Activated CD4-positive, alpha-beta T cell treated with anti-CD3 and anti-CD28 coated beads for 36 hours (primary cell): ENCODE measurements at regions not wholly inside any gene's neighbourhood (a gene's known extent, or its start where the extent isn't known, plus 50 kb on each side); places are given as distances from the start of the nearest gene placed in this dataset.

ENCODE experiments used
- ATAC-seq: fragments of 200-7000 bp; cut with Tn5 transposase; one replicate; pipeline ENCODE4 v1.10.0; 2021; ENCODE audit warnings: mild to moderate bottlenecking, moderate library complexity
- CTCF ChIA-PET: fragments of 350-600 bp; sonication (Branson Sonifier 250); formaldehyde crosslinking; loops from one replicate; lab custom pipeline; 2021; ENCODE audit warnings: antibody characterized with exemption; lab: Charles Lee
- POLR2A ChIA-PET: fragments of 350-600 bp; sonication (Branson Sonifier 250); formaldehyde crosslinking; loops from one replicate; lab custom pipeline; 2021; ENCODE audit warnings: antibody characterized with exemption, inconsistent platforms; lab: Charles Lee
- DNase-seq: peaks from one replicate; pipeline ENCODE4 v3.0.0-alpha.2; 2020
- H3K27ac Mint-ChIP-seq: one replicate; pipeline ENCODE4 v1.8.0; 2021; ENCODE audit warnings: mixed read lengths
- H3K27me3 Mint-ChIP-seq: one replicate; pipeline ENCODE4 v1.8.0; 2021; ENCODE audit warnings: mixed read lengths
- H3K36me3 Mint-ChIP-seq: one replicate; pipeline ENCODE4 v1.8.0; 2021; ENCODE audit warnings: low read depth, mixed read lengths
- H3K4me1 Mint-ChIP-seq: one replicate; pipeline ENCODE4 v1.8.0; 2021; ENCODE audit warnings: mixed read lengths
- H3K4me3 Mint-ChIP-seq: one replicate; pipeline ENCODE4 v1.8.0; 2021; ENCODE audit warnings: mild to moderate bottlenecking, moderate library complexity, mixed read lengths
- H3K9me3 Mint-ChIP-seq: one replicate; pipeline ENCODE4 v1.8.0; 2021; ENCODE audit warnings: low read depth, mixed read lengths
- intact Hi-C, 2 experiments: fragments of 100-400 bp; cut with DNase I in 1 of 2; cut with micrococcal nuclease in 1 of 2; formaldehyde crosslinking; loops; one replicate each; pipeline versions ENCODE4 v1.14.2 to v1.15.1; 2022 to 2024; cut with DNase I, micrococcal nuclease

DNA sequence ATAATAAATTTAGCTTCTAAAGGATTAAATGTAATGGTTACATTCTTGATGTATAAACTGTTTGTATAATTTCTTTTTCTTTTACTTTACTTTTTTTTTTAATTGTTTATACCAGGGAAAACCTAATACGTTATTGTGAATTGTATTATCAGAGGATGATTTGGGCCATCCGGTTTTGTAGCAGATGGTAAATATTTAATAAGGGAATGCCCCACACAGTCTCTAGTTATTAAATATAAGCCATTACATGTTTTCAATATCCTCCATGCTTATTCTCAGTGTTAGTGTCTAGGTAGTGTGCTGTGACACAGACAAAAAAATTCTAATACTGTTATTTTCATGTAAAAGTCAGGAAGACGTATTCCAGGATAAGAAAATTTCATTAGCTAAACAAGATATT, 553.9 kb downstream of the ZNF804A start:
- peaks cover 3% of the 10 kb centered on the region for H3K9me3 Mint-ChIP-seq
- H3K4me3 Mint-ChIP-seq, result no peak overlapping the region
- H3K36me3 Mint-ChIP-seq, result no peaks in the 10 kb centered on the region
- ChIA-PET CTCF (interaction anchor here (0.7 kb wide), 1 partner anchor 374 kb away, joined by 3 read pairs; no protein-coding TSS in a partner anchor), POLR2A (interaction anchor here (0.7 kb wide), 1 partner anchor 21 kb away, joined by 6 read pairs; no protein-coding TSS in a partner anchor)
- no peak overlapping the region for H3K27ac Mint-ChIP-seq
- intact Hi-C loops, result no loop called here
- no peaks in the 10 kb centered on the region for H3K4me1 Mint-ChIP-seq
- H3K27me3 Mint-ChIP-seq, result no peaks in the 10 kb centered on the region
- no peak for ATAC-seq
- DNase-seq, result no peak

DNA sequence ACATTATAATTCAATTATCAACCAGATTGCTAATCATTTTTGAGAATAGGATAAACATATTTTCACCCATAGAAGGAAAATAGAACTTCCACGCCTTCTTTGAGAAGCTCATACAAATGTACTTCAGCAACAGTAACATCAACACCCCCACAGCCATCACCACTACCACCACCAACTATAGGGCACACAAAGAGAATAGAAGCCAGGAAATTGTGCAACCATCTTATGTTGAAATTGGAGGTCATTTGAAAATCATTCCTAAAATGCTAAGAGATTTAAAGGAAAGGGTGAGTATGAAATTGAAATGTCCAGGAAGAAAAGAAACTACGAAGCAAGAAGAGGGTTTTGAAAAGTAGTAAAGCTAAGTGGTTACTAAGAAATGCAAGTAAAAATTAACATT, 563.4 kb downstream of the ZNF804A start:
- Mint-ChIP-seq H3K36me3 (no peaks in the 10 kb centered on the region), H3K27me3 (no peaks in the 10 kb centered on the region), H3K9me3 (peaks cover 3% of the 10 kb centered on the region), H3K4me1 (no peaks in the 10 kb centered on the region), H3K4me3 (no peak overlapping the region), H3K27ac (no peak overlapping the region)
- ChIA-PET CTCF (no interaction called here), POLR2A (no interaction called here)
- intact Hi-C loops, result no loop called here
- DNase-seq, result no peak
- ATAC-seq, result no peak

GRCh38 chr2:185174353-185174752, 564.3 kb upstream of the FSIP2 start:
- Mint-ChIP-seq H3K9me3 (no peaks in the 10 kb centered on the region), H3K36me3 (no peaks in the 10 kb centered on the region), H3K27me3 (no peaks in the 10 kb centered on the region), H3K4me1 (no peaks in the 10 kb centered on the region), H3K27ac (no peak overlapping the region), H3K4me3 (no peak overlapping the region)
- ATAC-seq, result no peak
- intact Hi-C loops, result no loop called here
- ChIA-PET POLR2A (no interaction called here), CTCF (no interaction called here)
- DNase-seq, result no peak

- Mint-ChIP-seq H3K27ac (no peak overlapping the region), H3K4me3 (no peak overlapping the region), H3K4me1 (no peaks in the 10 kb centered on the region), H3K27me3 (no peaks in the 10 kb centered on the region), H3K9me3 (peaks cover 2% of the 10 kb centered on the region), H3K36me3 (no peaks in the 10 kb centered on the region)
- intact Hi-C loops, result no loop called here
- POLR2A ChIA-PET, result no interaction called here
- CTCF ChIA-PET, result no interaction called here
- DNase-seq (no peak), ATAC-seq (no peak)
These were observed 558.9 kb upstream of the FSIP2 start for GRCh38 chr2:185179743-185180142.

DNA sequence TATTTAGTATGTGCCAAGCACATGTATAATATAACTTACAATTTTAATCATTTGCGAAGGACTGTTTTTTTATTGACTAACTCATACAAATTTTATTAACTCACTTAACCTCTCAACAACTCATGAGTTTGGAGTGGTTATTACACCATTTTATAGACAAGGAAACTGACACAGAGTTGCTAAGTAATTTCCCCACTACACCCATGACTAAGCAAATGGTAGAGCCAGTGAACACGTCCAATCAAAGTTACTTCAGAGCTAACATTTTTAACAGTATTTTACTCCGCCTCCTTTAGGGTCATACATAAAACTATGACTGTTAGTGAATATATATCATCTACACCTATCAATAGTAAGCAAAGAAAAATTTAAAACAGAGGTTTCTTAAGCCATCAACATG, 556.7 kb upstream of the FSIP2 start:
- Mint-ChIP-seq H3K27ac (no peak overlapping the region), H3K9me3 (peaks cover 2% of the 10 kb centered on the region), H3K36me3 (no peaks in the 10 kb centered on the region), H3K4me3 (no peak overlapping the region), H3K27me3 (no peaks in the 10 kb centered on the region), H3K4me1 (no peaks in the 10 kb centered on the region)
- intact Hi-C loops, result no loop called here
- no peak for ATAC-seq
- CTCF ChIA-PET, result interaction anchor here (0.6 kb wide), 1 partner anchor 935 kb away, joined by 3 read pairs; no protein-coding TSS in a partner anchor
- DNase-seq, result no peak
- POLR2A ChIA-PET, result no interaction called here

DNA sequence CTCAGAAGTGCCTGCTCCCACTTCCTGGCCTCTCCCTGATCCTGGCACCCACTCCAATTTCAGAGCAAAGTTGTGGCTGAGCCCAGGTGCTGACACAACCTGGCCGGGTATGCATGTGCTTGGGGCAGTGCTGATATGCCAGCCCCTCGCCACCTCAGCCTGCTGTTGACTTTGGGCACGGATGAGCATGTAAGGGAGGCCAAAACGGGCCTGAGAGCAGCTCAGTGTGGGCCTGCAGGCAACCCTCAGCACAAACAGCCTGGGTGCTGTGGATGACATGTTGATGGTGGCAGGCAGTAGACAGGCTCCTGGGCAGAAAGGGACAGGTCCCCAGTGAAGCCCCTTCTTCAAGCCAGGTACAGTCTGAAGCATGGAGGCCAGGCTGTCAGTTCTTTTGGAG, 553.6 kb upstream of the FSIP2 start:
- Mint-ChIP-seq H3K4me3 (no peak overlapping the region), H3K27ac (no peak overlapping the region), H3K27me3 (no peaks in the 10 kb centered on the region), H3K4me1 (no peaks in the 10 kb centered on the region), H3K9me3 (peaks cover 2% of the 10 kb centered on the region), H3K36me3 (no peaks in the 10 kb centered on the region)
- no peak for DNase-seq
- no peak for ATAC-seq
- intact Hi-C loops, result no loop called here
- CTCF ChIA-PET, result no interaction called here
- POLR2A ChIA-PET, result no interaction called here

- Mint-ChIP-seq H3K27me3 (no peaks in the 10 kb centered on the region), H3K27ac (no peak overlapping the region), H3K9me3 (no peaks in the 10 kb centered on the region), H3K4me1 (no peaks in the 10 kb centered on the region), H3K36me3 (no peaks in the 10 kb centered on the region), H3K4me3 (no peak overlapping the region)
- intact Hi-C loops, result no loop called here
- ChIA-PET CTCF (no interaction called here), POLR2A (no interaction called here)
- ATAC-seq (no peak), DNase-seq (no peak)
These were observed 551.2 kb upstream of the FSIP2 start for GRCh38 chr2:185187421-185187820.

- no peak overlapping the region for H3K4me3 Mint-ChIP-seq
- no peaks in the 10 kb centered on the region for H3K36me3 Mint-ChIP-seq
- peaks cover 8% of the 10 kb centered on the region for H3K9me3 Mint-ChIP-seq
- CTCF ChIA-PET, result interaction anchor here (0.7 kb wide), 1 partner anchor 162 kb away, joined by 4 read pairs; no protein-coding TSS in a partner anchor
- no peak for DNase-seq
- H3K4me1 Mint-ChIP-seq, result no peaks in the 10 kb centered on the region
- POLR2A ChIA-PET, result no interaction called here
- intact Hi-C loops, result no loop called here
- H3K27me3 Mint-ChIP-seq, result no peaks in the 10 kb centered on the region
- no peak overlapping the region for H3K27ac Mint-ChIP-seq
- no peak for ATAC-seq
These were observed 549.9 kb upstream of the FSIP2 start for GRCh38 chr2:185188656-185189055.

GRCh38 chr2:185201063-185201462, 537.5 kb upstream of the FSIP2 start:
- no peaks in the 10 kb centered on the region for H3K27me3 Mint-ChIP-seq
- no peaks in the 10 kb centered on the region for H3K9me3 Mint-ChIP-seq
- H3K36me3 Mint-ChIP-seq, result no peaks in the 10 kb centered on the region
- H3K4me1 Mint-ChIP-seq, result no peaks in the 10 kb centered on the region
- H3K4me3 Mint-ChIP-seq, result no peak overlapping the region
- DNase-seq, result no peak
- POLR2A ChIA-PET, result no interaction called here
- intact Hi-C loops, result loop anchor here in 1 of 2 experiments (10.0 kb wide), 1 partner anchor 534 kb away; the partner anchor contains the start of gene FSIP2
- no peak for ATAC-seq
- CTCF ChIA-PET, result no interaction called here
- H3K27ac Mint-ChIP-seq, result no peak overlapping the region

DNA sequence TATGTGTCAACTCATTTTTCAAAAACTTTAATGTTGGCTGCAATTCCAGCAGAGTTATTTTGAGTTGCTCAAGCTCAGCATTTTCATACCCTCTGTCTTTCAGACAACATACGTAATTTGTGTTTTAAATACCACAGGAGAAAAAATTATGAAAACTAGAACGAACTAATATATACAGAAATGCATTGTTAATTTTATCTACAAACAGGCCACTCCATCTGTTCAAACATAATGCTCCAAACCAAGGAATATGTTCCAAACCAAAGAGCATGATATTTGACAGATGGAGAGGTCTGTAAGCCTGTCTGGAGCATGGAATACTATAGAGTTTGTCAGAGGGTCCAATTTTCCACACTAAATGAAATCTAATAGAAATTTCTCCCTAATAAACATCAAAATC, 536.2 kb upstream of the FSIP2 start:
- ATAC-seq (no peak), DNase-seq (no peak)
- no peaks in the 10 kb centered on the region for H3K27me3 Mint-ChIP-seq
- ChIA-PET POLR2A (no interaction called here), CTCF (no interaction called here)
- no peaks in the 10 kb centered on the region for H3K9me3 Mint-ChIP-seq
- no peaks in the 10 kb centered on the region for H3K4me1 Mint-ChIP-seq
- no peak overlapping the region for H3K27ac Mint-ChIP-seq
- H3K36me3 Mint-ChIP-seq, result no peaks in the 10 kb centered on the region
- intact Hi-C loops, result loop anchor here in 1 of 2 experiments (10.0 kb wide), 1 partner anchor 532 kb away; the partner anchor contains the start of gene FSIP2
- H3K4me3 Mint-ChIP-seq, result no peak overlapping the region

DNA sequence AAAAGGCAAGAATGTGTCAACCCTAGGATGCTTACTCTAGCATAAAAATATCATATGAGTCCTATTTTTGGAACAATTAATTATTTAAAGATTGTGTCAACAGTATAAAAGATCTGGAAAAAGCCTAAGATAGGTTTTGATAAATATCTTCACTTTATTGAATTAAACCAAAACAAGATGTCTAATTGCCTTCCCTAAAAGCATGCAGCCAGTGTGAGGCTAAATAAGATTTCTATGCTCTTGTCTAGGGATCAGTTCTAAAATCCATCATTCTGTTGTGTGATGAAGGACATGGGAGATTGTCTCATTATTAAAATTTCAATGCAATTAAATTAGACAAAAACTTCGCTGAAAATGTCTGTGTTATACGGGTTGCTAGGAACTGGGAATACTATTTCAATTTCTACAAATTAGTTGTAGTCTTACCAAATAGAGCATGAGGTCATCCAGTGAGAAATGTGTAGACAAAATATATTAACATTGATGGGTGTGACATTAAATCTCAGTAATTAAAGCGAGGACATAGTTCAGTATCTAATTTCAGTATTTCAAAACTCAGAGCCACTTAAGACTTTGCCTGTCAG, 535.6 kb upstream of the FSIP2 start:
- intact Hi-C loops, result loop anchor here in 1 of 2 experiments (10.0 kb wide), 1 partner anchor 532 kb away; the partner anchor contains the start of gene FSIP2
- H3K9me3 Mint-ChIP-seq, result no peaks in the 10 kb centered on the region
- H3K4me1 Mint-ChIP-seq, result no peaks in the 10 kb centered on the region
- no peak for DNase-seq
- no peak overlapping the region for H3K27ac Mint-ChIP-seq
- no peaks in the 10 kb centered on the region for H3K36me3 Mint-ChIP-seq
- H3K4me3 Mint-ChIP-seq, result no peak overlapping the region
- POLR2A ChIA-PET, result no interaction called here
- ATAC-seq, result no peak
- H3K27me3 Mint-ChIP-seq, result no peaks in the 10 kb centered on the region
- CTCF ChIA-PET, result no interaction called here

DNA sequence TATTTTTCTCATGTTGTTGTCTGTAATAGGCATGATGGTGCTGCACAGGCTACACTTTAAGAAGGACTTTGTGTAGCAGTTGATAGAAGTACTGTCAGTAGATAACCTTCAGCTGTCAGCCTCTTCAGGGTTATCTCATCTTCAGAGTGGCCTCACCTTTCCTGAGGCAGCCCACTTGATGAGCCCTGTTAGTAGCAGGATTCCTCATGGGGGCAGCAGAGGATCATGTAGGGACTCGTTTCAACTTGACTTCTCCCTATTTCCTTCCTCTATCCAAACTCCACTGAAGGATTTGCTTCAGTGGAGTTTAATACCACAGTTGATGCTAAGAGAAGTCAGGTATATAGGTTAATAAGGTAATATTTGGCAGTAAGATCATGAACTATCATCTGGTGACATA, 530.3 kb upstream of the FSIP2 start:
- intact Hi-C loops, result loop anchor here in 1 of 2 experiments (10.0 kb wide), 1 partner anchor 527 kb away; the partner anchor contains the start of gene FSIP2
- Mint-ChIP-seq H3K27me3 (no peaks in the 10 kb centered on the region), H3K4me1 (no peaks in the 10 kb centered on the region), H3K9me3 (no peaks in the 10 kb centered on the region), H3K36me3 (no peaks in the 10 kb centered on the region), H3K4me3 (no peak overlapping the region), H3K27ac (no peak overlapping the region)
- no peak for ATAC-seq
- DNase-seq, result peak; percentile 5
- CTCF ChIA-PET, result no interaction called here
- POLR2A ChIA-PET, result no interaction called here
